ENCODE measurements at regions not wholly inside any gene's neighbourhood (a gene's known extent, or its start where the extent isn't known, plus 50 kb on each side); places are given as distances from the start of the nearest gene placed in this dataset.

- DNase-seq (ENCODE audit: low read depth, low spot score): no peak
- no peak overlapping the region for H3K9ac ChIP-seq (ENCODE audit: low read length)
- no peak overlapping the region for H3K4me3 ChIP-seq (replicated peaks in 1 of 2; ENCODE audit: low read depth in 1 of 2, low read length in 2 of 2)
- no peaks in the 10 kb centered on the region for H3K4me1 ChIP-seq (ENCODE audit: control insufficient read depth in 1 of 2, insufficient read depth in 2 of 2, low read length in 2 of 2)
- no peaks in the 10 kb centered on the region for H3K79me2 ChIP-seq (ENCODE audit: insufficient read depth, low read length)
- no peaks in the 10 kb centered on the region for H4K20me1 ChIP-seq (ENCODE audit: insufficient read depth)
- no peaks in the 10 kb centered on the region for H3K9me2 ChIP-seq (ENCODE audit: insufficient read depth)
- intact Hi-C loops (cut with micrococcal nuclease): no loop called here
- POLR2A ChIA-PET: no interaction called here
- no peaks in the 10 kb centered on the region for H3K27me3 ChIP-seq (ENCODE audit: insufficient read depth, low read length)
- H3K36me3 ChIP-seq (ENCODE audit: control insufficient read depth in 1 of 2, insufficient read depth in 2 of 2, low read length in 2 of 2): no peaks in the 10 kb centered on the region
- no peak overlapping the region for H3K4me2 ChIP-seq (ENCODE audit: low read length)
- no peak overlapping the region for H3K27ac ChIP-seq (ENCODE audit: low read depth, low read length)
- no peak overlapping the region for H2AFZ ChIP-seq (ENCODE audit: low read depth, low read length, poor library complexity, severe bottlenecking)
- ATAC-seq: no peak
- CTCF ChIA-PET: no interaction called here
- RAD21 ChIA-PET (ENCODE audit: low non-redundant PET in 1 of 2, low total read pairs in 2 of 2, uncharacterized antibody in 2 of 2, unreplicated experiment in 2 of 2): no interaction called here
- BruUV-seq (replicated peaks): no TSS peak
- TF ChIP-seq SRF (IDR thresholded peaks at IDR 0.05; ENCODE audit: low read depth): no peak
- TF ChIP-seq EGR1 (IDR thresholded peaks at IDR 0.05; ENCODE audit: low read depth): no peak
- TF ChIP-seq, protein P1, sequence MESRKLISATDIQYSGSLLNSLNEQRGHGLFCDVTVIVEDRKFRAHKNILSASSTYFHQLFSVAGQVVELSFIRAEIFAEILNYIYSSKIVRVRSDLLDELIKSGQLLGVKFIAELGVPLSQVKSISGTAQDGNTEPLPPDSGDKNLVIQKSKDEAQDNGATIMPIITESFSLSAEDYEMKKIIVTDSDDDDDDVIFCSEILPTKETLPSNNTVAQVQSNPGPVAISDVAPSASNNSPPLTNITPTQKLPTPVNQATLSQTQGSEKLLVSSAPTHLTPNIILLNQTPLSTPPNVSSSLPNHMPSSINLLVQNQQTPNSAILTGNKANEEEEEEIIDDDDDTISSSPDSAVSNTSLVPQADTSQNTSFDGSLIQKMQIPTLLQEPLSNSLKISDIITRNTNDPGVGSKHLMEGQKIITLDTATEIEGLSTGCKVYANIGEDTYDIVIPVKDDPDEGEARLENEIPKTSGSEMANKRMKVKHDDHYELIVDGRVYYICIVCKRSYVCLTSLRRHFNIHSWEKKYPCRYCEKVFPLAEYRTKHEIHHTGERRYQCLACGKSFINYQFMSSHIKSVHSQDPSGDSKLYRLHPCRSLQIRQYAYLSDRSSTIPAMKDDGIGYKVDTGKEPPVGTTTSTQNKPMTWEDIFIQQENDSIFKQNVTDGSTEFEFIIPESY (IDR thresholded peaks at IDR 0.05; ENCODE audit: extremely low read depth, insufficient replicate concordance, low read length): no peak
- no peak for TF ChIP-seq ATF3 (IDR thresholded peaks at IDR 0.05)
- no peak for TF ChIP-seq REST (IDR thresholded peaks at IDR 0.05; ENCODE audit: low read depth)
- no peak for TF ChIP-seq RAD21 (IDR thresholded peaks at IDR 0.05; ENCODE audit: low read depth)
- H3K9me3 ChIP-seq (ENCODE audit: control insufficient read depth in 1 of 2, insufficient read depth in 1 of 2, low read depth in 1 of 2, low read length in 2 of 2): peaks cover 0 to 3% of the 10 kb centered on the region in 2 experiments; a peak in 2 of 4 replicates
Measured at GRCh38 chr2:150581717-150582472, 94.4 kb upstream of the RND3 start.
